DOHH2 (cell line): ENCODE measurements at regions not wholly inside any gene's neighbourhood (a gene's known extent, or its start where the extent isn't known, plus 50 kb on each side); places are given as distances from the start of the nearest gene placed in this dataset.

Experiments
- CTCF ChIP-seq: fragments of 200-600 bp; sonication (generic); IDR thresholded peaks from one replicate; pipeline ENCODE4 v1.5.1; 2014; ENCODE audit warnings: antibody characterized with exemption, mild to moderate bottlenecking, low read depth, low read length; ENCODE audit not compliant: poor library complexity, severe bottlenecking
- EZH2phosphoT487 ChIP-seq: fragments of 200-600 bp; sonication (generic); IDR thresholded peaks from 2 replicates; pipeline ENCODE4 v1.6.1; 2017; ENCODE audit warnings: borderline replicate concordance, mild to moderate bottlenecking, antibody characterized with exemption, low read length, moderate library complexity, mixed read lengths

DNA sequence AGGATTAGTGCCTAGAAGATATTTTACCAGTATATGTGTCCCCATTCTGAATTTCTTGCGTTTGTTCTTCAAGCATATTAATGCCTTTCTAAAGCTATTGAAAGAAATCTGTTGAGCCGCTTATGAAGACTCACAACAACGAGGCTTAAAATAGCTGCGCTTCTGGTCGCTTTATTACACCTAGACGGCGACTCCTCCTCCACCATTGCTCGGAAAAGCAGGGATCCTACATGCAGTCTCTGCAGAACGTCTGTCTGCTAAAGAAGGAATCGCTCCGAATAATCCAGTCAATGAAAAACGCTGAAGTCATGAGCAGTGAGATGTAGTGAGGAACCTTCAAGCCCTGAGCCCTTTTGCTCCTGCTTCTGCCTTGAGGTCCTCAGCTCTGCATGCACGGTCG is 94.8 kb upstream of the ZNF516 start:
- TF ChIP-seq CTCF (no peak), EZH2phosphoT487 (no peak)
